ENCODE measurements at regions not wholly inside any gene's neighbourhood (a gene's known extent, or its start where the extent isn't known, plus 50 kb on each side); places are given as distances from the start of the nearest gene placed in this dataset.

DNA sequence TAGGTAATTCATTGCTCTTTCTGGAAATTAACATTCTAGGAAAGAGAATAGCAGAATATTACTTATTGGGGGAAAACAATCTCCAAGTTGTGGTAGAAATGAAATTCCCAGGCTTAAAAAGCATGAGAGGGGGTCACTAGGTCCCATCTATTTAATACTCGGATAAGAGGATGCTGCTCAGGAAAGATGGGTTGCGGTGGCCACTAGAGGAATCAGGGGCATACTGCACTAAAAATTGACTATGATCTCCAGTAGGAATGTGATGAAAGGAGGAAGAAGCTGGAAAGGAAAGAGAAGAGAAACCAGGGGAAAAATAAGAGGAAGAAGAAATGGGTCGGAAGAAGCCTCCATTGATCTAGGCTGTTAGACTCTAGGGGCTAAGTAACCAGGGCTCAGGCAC lies 192.8 kb downstream of the GPAM start:
- no peak for DNase-seq (ENCODE audit: low read depth)

DNA sequence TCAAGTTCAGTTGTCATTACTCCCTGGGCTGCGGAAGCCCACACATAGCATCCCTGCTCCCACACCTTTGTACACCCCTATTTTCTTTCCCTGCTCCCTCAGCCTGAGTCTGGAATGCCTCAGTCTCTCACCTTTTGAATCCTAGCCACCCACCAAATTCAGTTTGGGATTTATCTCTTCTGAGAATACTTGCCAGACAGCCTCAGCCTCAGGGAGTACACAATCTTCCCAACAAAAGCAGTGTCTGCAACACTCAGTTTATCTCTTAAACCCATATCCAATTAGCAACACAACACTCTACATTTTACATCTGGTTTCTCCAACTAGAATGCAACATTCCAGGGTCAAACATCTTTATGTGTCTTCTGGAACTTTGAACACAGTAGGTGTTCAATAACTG lies 190.2 kb downstream of the GPAM start:
- no peak for DNase-seq (ENCODE audit: low read depth)

DNA sequence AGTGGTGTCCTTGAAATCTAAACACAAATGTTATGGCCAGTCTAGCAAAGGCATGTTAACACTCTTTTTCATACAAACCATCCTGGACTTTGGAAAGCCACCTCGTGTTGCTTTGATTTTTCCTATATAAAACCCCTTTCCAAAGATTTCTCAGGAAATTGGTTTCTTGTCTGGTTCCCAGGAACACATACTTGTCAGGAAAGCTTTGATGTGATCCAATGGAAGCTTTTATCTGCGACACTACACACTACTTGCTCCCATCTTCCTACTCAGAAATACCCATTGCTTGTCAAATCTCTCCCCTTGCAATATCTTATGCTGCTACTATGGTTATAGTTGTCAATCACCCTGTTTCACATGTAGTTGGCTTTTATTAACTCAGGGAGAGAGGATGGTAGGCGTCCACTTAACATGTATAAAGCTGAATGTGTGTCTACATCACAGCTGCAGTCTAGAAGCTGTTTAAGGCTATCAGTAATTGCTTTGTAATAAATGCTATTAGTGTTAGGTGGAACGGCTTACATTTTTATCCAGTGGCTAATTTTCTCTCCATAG lies 189.6 kb downstream of the GPAM start:
- DNase-seq (ENCODE audit: low read depth), result no peak

DNA sequence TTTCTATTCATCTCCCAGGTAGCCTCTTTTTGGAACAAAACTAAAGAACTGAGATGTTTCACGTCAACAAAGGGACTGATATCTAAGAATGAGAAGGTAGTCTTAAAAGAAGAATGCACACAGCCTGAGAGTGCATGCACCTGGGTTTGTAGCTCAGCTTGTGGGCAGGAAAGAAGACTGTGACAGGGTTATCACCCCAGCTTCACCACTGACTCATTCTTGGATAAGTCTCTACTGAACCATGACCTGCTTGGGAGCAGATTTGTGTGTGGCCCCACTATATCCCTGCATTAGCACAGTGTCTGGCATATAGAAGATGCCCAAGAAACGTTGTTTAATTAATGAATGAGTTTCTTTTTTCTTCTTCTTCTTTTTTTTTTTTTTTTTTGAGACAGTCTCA lies 187.5 kb downstream of the GPAM start:
- DNase-seq (ENCODE audit: low read depth), result no peak

DNA sequence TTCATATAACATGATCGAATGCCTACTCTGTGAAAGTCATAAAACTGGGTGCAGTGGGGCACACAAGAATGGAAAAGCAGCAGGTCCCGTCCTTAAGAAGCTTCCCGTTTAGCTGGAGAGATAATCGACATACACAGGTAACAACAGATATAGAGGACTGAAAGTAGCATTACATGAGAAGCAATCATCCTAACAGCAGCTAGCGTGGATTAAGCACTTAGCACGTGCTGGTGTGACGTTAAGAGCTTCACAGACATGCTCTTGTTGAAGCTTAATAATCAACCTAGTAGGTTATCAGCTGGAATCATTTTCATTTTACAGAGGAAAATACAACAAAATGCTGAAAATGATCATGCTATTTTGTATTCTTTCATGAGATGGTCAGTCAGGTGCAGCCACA lies 184.8 kb downstream of the GPAM start:
- DNase-seq (ENCODE audit: low read depth), result no peak

DNA sequence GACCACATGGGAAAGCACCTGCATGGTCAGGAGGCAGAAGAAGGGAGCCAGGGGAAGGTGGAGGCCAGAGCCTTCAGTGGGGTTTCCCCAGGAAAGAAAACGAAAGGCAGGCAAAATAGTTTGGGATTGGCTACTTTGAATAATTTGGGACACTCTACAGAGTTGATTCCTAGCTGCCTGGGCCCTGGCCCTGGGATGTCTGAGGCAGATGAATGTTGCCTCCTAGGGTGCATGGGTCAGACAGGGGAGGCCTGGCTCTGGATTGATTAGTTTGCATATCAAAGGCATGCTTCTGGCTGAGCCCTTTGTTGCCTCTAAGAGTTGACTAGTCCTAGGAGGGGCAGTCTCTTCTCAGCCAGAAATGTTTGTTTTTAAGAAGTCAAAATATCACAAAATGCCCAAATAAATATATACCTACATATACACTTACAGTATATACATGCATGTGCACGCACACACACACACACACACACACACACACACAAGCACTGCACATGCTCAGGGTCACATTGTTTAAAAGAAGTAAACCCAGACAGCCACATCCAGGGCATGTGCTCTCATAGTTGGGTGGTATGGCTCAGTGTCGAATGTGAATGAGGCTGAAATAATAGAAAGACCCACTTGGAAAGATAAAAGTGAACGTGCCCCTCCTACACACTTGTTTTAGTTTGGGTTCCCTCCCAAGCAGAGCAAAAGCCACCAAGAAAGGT lies 184.2 kb downstream of the GPAM start:
- DNase-seq (ENCODE audit: low read depth), result no peak

DNA sequence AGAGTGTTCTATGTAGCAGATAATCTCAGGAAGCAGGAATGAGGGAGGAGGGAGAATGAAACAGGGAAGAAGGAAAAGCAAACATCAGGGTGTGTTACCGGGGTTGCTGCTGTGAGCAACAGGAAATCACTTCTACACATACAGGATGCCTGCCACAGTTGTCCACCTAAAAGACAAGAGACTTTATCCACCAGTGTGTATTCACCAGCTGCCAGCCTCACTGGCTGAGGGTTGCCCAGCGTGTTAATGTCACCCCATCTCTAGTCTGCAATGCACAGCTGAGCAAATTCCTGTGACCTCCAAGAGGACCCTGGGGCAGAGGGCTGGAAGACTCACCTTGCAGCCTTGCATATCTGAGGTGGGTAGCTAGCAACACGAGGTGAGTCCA lies 183.7 kb downstream of the GPAM start:
- DNase-seq (ENCODE audit: low read depth), result no peak

DNA sequence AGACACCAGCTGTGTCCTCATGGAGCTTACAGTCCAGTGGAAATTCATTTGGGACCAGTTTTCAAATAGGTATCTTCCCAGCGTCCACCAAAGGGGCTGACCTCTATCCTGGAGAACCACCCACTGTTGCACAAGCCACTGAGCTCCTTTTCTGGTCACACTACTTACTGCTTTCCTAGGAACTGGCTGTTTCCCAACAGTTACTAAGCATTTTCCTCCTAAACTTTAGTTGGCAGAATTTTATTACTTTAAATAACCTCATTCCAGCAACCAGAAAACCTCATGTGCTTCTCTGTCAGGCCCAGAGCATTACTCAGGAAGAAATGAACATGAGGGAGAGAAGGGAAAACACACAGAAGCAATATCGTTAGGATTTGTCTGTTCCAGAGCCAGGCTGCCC lies 183.1 kb downstream of the GPAM start:
- no peak for DNase-seq (ENCODE audit: low read depth)

DNA sequence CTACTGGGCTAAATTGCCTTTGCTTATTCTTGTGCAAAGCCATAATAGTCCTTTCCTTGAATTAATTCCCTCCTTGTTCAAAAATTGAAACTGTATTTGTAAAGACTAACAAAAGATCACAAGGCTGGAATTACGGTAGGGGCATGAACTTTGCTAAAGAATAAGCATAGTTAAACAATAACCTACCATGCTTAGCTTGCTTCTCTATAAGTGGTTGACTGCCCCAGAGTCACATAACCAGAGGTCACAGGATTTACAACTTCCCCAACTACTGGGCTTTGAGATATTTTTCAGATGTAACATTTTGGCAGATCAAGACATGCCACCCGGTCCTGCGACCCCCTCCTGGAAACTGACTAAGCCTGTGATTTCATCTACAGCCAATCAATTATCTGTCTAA lies 181.4 kb downstream of the GPAM start:
- no peak for DNase-seq (ENCODE audit: low read depth)

DNA sequence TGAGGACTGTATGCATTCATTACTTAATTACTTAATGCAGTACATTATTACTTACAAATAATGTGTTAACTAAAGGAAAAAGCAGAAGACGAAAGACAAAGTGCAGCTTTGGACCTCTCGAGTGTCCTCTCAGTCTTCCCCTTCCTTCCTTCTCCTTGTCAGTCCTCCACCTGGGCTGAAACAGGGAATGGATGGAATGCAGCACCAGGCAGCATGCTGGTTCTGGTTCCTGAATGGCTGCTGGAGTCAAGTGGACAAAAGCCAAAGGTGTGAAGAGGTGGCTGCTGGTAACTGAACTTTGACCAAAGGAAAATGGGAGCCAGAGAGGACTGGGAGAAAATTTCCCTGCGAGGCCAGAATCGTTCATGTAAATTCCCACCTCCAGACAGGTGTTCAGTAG lies 179.5 kb downstream of the GPAM start:
- no peak for DNase-seq (ENCODE audit: low read depth)

DNA sequence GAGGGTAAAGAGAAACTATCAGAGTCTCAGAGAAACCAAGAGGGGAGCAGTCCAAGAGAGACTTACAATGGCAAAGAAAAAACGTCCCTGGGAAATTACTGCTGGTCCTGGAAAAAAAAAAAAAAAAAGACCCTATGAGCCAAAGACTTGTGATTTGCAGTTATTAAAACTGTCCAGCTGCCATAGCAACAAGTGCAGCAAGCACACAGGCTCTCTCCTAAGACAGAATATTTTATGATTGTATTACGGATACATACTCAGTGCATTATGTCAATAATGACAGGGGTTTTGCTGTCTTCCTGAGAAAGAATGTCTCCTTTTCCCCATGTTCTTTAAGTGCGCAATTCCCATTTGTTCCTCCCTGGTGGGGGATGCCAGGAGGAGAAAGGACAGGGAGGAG lies 178.5 kb downstream of the GPAM start:
- DNase-seq (ENCODE audit: low read depth), result no peak

DNA sequence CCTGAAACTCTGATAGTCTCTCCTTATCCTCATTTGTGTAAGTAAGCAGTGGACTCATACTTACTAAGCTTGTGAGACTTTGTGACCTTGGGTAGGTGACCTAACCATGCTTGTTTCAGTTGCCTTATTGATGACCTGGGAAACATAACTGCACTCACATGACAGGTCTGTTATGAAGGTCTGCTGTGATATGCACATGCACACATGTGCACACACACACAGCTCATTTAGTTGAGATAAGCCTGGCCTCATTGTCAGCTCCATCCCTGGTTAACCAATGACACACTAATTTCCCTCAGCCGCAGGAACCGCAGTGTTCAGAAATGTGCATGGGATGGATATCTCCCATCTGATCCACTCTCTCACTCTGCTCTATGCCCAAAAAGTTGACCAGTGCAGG lies 177.2 kb downstream of the GPAM start:
- no peak for DNase-seq (ENCODE audit: low read depth)

DNA sequence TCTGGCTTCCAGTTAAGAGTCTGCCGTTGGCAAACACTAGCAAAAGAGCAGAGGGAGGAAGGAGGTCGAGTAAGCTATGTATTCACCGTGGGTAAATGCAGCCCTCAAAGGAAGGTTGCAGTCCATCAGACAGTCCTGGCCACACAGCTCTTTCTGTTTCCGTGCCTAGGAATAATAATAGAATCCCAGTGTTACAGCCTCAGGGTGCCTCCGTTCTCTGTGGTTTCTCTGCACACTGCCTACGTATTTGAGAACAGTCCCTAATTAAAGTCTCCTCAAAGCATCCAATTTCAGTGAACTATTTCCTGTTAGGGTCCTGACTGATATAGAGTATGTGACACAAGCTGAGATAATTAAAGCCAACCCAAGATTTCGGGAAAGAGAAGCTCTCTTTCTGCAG lies 176.7 kb downstream of the GPAM start:
- no peak for DNase-seq (ENCODE audit: low read depth)

DNA sequence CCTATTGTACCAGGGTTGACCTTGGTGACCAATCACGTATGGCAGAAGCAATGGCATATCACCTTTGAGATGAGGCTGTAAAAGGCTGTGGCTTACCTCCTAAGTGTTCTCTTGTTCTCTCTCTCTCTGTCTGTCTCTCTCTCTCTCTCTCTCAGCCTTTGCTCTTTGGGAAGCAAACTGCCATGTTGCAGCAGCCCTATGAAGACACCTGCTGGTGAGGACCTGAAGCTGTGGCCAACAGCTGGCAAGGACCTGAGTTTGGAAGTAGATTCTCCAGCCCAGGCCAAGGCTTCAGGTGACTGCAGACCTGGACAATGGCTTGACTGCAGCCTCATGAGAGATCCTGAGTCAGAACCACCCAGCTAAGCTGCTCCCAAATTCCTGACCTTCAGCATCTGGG lies 161.4 kb downstream of the GPAM start:
- DNase-seq (ENCODE audit: low read depth), result no peak

DNA sequence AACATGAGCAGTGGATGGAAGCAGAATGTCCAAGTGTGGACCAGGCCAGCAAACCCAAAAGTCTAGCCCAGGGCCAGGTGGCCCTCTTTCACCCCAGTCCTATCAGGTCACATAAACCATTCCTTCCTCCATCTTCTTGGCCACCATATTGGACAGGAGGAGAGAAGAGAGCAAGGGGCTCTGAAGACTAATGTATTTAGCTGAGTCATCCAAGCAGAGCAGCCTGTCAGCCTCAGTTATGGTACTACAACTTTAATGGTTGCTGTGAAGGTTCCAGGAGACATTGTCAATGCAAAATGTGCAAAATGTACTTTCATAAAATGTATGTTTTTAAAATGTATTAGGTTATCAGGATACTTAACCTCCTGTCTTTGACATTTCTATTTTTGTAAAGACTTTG lies 159.5 kb downstream of the GPAM start:
- DNase-seq (ENCODE audit: low read depth), result no peak

DNA sequence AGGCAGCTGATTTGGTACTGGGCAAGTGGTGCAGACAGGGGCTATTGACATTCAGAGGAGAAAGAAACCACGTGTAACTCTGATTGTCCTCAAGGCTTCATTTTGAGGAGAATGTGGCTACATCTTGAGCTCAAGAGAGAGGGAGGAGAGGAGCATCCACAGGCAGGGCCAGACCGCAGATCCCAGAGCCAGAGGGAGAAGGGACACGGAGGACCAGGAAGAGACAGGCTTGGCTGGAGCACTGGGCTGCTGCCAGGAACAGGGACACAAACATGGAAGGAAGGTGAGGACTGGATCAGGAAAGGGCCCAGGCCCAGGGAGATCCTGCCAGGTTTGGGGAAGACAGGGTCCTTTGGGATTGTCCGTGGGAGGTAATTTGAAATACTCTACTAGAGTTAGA lies 158.3 kb downstream of the GPAM start:
- no peak for DNase-seq (ENCODE audit: low read depth)

DNA sequence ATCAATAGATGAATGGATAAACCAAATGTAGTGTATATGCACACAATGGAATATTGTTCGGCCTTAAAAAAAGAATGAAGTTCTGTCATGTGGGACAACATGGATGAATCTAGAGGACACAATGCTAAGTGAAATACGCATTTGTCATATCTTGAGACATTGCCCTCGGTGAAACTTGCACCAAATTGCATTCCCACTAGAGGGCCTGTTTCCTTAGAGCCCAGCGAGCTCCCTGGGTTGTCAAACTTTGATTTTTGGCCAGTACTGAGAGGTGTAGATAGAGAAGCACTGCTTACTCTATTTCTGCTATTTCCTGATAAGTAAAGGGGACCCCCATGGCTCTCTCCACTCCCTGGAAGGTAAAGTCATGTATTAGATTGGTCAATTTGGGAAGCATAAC lies 157.1 kb downstream of the GPAM start:
- DNase-seq (ENCODE audit: low read depth), result no peak

DNA sequence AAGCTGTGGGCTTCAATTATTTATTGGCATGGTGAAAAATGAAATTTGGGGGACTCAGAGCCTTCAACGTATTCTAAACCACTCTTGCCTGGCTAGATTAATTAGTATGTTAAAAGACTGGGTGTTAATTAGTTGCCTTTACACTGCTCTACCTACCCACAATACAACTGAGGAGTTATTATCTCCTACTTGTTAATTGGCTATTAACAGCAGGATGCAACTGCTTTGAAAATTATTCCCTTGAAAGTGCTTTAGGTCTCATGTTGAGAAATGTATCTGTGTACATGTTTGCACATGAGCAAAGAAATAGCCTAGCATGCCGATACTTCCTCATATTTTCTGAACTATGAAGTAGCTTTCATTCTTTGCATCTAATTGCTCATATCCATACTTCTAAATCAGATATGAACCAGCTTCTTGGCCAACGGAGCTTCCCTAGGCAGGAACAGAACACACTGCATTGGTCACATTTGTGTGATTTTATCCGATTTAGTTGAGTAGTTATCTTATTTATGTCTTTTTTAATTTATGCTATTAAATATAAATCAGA lies 155.8 kb downstream of the GPAM start:
- no peak for DNase-seq (ENCODE audit: low read depth)

DNA sequence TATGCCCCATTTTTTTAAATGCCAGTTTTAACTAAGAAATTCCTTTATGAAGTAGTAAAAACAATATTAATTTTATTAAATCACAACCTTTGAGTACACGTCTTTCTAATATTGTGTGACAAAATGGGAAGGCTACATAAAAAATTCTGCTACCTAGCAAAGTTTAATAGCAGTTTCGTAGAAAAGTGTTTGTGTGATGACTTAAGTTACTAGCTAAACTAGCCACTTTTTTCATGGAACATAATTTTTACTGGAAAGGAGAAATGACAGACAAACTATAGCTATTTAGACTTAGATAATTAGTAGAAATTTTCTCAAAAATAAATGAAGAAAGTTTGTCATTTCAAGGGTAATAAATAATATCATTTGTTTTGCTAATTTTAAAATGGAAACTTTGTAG lies 153.1 kb downstream of the GPAM start:
- no peak for DNase-seq (ENCODE audit: low read depth)

DNA sequence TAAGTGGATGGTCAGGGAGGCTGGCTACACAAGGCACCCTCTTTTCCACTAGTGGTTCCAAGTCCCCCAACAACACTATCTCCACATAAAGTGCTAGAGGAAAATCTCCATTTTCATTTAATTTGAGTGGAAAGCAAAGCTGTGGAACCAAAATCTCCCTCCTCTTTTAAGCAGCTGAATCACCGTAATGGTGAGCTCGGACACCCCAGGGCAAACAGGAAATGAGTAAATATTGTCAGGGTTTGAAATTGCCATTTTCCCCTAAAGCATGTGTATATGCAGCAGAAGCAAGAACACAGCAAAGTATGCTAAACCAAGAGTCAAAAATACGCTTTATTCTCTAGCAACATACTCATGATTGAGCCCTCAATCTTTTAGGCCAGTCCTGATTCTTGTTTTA lies 143.7 kb downstream of the GPAM start:
- DNase-seq (ENCODE audit: low read depth), result no peak

DNA sequence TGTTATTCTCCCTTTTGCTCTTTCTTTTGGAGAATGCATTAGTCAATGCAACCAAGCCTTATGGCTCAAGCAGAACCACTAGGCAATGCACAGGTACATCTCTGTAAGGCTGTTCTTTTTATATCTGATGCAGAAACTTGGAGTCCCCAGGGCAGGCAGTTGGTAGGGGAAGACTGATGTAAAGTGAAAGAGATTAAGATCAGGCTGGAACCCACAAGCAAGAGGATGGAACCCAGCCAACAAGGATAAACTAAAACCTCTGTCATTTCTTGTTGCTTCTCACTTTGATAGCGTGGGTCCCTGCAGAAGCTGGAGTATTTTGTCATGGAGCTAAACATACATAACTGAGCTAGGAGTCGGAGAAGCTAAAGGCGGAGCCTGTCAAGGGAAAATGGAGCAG lies 142.9 kb downstream of the GPAM start:
- no peak for DNase-seq (ENCODE audit: low read depth)

DNA sequence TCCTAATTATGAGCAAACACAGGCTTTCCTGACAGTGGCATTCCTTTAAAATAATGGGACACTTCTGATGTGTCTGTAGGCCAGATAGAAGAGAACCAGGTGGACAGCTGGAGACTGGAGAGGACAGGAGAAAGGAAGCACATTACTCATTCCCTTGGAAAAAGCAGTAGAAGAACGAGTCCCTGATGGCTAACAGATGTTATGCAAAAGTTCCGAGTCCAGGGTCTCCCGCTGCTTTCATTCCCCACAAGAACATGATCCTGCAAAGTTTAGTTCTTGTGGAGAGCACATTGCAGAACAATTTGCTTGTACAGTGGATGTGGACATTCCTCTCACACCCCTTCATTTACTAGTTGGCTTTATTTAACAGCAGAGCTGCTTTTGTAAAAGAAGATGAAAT lies 137.6 kb downstream of the GPAM start:
- no peak for DNase-seq (ENCODE audit: low read depth)

DNA sequence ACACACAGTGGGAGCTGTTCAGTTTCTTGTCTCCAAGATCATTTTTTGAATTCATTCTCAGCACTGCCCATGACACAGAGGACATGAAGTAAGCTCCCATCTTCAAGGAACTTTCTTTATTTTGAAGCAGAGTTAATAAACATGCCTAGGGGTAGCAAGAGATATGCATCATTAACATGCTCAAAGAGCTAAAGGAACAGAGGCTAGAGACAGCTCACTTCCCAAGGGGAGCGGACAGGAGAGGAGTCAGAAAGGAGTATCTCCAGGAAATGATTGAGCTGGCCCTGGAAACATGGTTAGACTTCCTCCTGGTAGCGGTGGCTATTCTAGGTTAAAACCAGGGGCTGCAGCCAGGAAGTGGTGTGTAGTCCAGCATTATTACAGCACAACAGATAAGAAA lies 135.9 kb downstream of the GPAM start:
- DNase-seq (ENCODE audit: low read depth), result no peak

DNA sequence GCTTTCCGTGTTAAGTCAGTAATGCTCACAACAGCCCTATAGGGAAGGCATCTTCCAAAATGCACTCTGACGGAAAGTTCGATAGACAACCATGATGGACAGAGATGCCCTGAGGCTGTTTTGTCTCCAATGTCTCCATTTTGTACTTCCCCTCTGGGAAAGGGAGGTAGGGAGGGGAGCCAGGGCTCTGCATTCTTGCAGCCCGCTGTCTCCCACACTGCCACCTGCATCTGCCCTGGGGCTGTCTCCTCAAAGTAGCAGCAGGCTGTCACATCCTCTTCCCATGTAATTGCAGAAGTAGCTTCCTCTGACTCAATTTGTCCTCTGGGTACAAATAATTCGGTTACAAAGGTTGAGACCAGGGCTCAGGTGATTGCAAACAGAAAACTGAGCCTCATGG lies 131.4 kb downstream of the GPAM start:
- DNase-seq (ENCODE audit: low read depth), result no peak

Measured in non-pigmented ciliary epithelial cell (primary cell).